GM21360 (cell line): ENCODE measurements at regions not wholly inside any gene's neighbourhood (a gene's known extent, or its start where the extent isn't known, plus 50 kb on each side); places are given as distances from the start of the nearest gene placed in this dataset.
"Not testable (repeated sequence)": the region's sequence is repeated elsewhere in the genome, so short reads cannot be mapped to it uniquely, and the experiment has no call there.

Source experiments
- ATAC-seq: cut with Tn5 transposase; IDR thresholded peaks from one replicate; pipeline ENCODE4 v1.9.1; 2021; ENCODE audit warnings: mild to moderate bottlenecking, moderate library complexity; ENCODE audit not compliant: unreplicated experiment

- not testable (repeated sequence) for ATAC-seq
These were observed 1177.3 kb downstream of the TMEM121 start for GRCh38 chr14:106703651-106704050.

GRCh38 chr14:106706488-106706887 lies 1180.1 kb downstream of the TMEM121 start:
- not testable (repeated sequence) for ATAC-seq

- ATAC-seq: not testable (repeated sequence)
These were observed 1183.8 kb downstream of the TMEM121 start for GRCh38 chr14:106710187-106710586.

- ATAC-seq: not testable (repeated sequence)
These were observed 1186.1 kb downstream of the TMEM121 start for GRCh38 chr14:106712513-106712912.

- not testable (repeated sequence) for ATAC-seq
These were observed 1188.4 kb downstream of the TMEM121 start for GRCh38 chr14:106714446-106715428.

- ATAC-seq: not testable (repeated sequence)
These were observed 1191.2 kb downstream of the TMEM121 start for GRCh38 chr14:106717544-106717943.

- ATAC-seq: not testable (repeated sequence)
These were observed 1193.5 kb downstream of the TMEM121 start for GRCh38 chr14:106719880-106720279.

GRCh38 chr14:106721926-106722325 lies 1195.5 kb downstream of the TMEM121 start:
- not testable (repeated sequence) for ATAC-seq

- not testable (repeated sequence) for ATAC-seq
These were observed 1196.7 kb downstream of the TMEM121 start for GRCh38 chr14:106722813-106723687.

GRCh38 chr14:106727962-106728361 lies 1201.6 kb downstream of the TMEM121 start:
- ATAC-seq: not testable (repeated sequence)

GRCh38 chr14:106728611-106729010 lies 1202.2 kb downstream of the TMEM121 start:
- no peak for ATAC-seq

GRCh38 chr14:106729551-106729950 lies 1203.2 kb downstream of the TMEM121 start:
- ATAC-seq: no peak

GRCh38 chr14:106733771-106734170 lies 1207.4 kb downstream of the TMEM121 start:
- no peak for ATAC-seq

- ATAC-seq: no peak
These were observed 1210.6 kb downstream of the TMEM121 start for GRCh38 chr14:106737021-106737420.

- ATAC-seq: no peak
These were observed 1211.7 kb downstream of the TMEM121 start for GRCh38 chr14:106738075-106738474.

GRCh38 chr14:106738598-106739258 lies 1212.3 kb downstream of the TMEM121 start:
- not testable (repeated sequence) for ATAC-seq

GRCh38 chr14:106741086-106741827 lies 1214.9 kb downstream of the TMEM121 start:
- not testable (repeated sequence) for ATAC-seq

GRCh38 chr14:106745016-106745767 lies 1218.8 kb downstream of the TMEM121 start:
- peak; percentile 67 for ATAC-seq

- ATAC-seq: not testable (repeated sequence)
These were observed 1223.7 kb downstream of the TMEM121 start for GRCh38 chr14:106750089-106750488.
